OCI-LY3 (cell line): ENCODE measurements at regions not wholly inside any gene's neighbourhood (a gene's known extent, or its start where the extent isn't known, plus 50 kb on each side); places are given as distances from the start of the nearest gene placed in this dataset.

ENCODE experiments used
- CTCF ChIP-seq: fragments of 200-600, 300-600 bp; sonication (generic); IDR thresholded peaks from 2 replicates; pipeline ENCODE4 v1.5.1; 2014; ENCODE audit warnings: antibody characterized with exemption, low read length, low read depth
- EZH2phosphoT487 ChIP-seq: fragments of 200-600 bp; shearing (Covaris generic); IDR thresholded peaks from 2 replicates; pipeline ENCODE4 v1.6.1; 2018; ENCODE audit warnings: antibody characterized with exemption, mixed run types, low read depth

DNA sequence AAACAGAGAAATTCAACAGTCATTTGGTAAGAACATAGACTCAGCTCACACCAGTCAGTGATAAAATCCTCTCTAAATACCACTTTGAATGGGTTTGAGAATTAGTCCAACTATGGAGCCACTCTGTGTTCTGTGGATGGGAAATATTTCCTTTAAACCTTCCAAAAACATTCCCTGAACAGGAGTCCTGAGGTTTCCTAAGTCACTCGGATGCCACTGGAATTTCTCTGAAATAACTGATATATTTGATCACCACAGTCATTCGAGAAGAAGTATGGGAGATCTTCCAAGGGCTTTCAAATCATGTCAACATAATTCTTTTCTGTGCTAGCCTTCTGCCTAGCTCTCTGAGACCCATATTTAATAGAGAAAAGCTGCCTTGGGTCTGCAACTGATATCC is 958.6 kb downstream of the STIM2 start:
- TF ChIP-seq CTCF = no peak
- TF ChIP-seq EZH2phosphoT487 = no peak
